Progenitor cell of endocrine pancreas (in vitro differentiated cells): ENCODE measurements at regions not wholly inside any gene's neighbourhood (a gene's known extent, or its start where the extent isn't known, plus 50 kb on each side); places are given as distances from the start of the nearest gene placed in this dataset.

ENCODE experiments used
- DNase-seq: peaks from one replicate; pipeline ENCODE4 v3.0.0; 2021; ENCODE audit warnings: low spot score; ENCODE audit not compliant: unreplicated experiment
- H3K27ac Mint-ChIP-seq: 2 replicates; pipeline ENCODE4 v1.8.0; 2021; ENCODE audit warnings: mild to moderate bottlenecking, moderate library complexity, mixed read lengths
- H3K27me3 Mint-ChIP-seq: 2 replicates; pipeline ENCODE4 v1.8.0; 2021; ENCODE audit warnings: mixed read lengths
- H3K36me3 Mint-ChIP-seq: 2 replicates; pipeline ENCODE4 v1.8.0; 2022; ENCODE audit warnings: mixed read lengths; ENCODE audit not compliant: insufficient read depth
- H3K4me1 Mint-ChIP-seq: 2 replicates; pipeline ENCODE4 v1.8.0; 2021; ENCODE audit warnings: low read depth, mixed read lengths
- H3K4me3 Mint-ChIP-seq: 2 replicates; pipeline ENCODE4 v1.8.0; 2021; ENCODE audit warnings: low read depth, mild to moderate bottlenecking, moderate library complexity, mixed read lengths
- H3K9me3 Mint-ChIP-seq: 2 replicates; pipeline ENCODE4 v1.8.0; 2021; ENCODE audit warnings: low read depth, mixed read lengths
- CTCF ChIP-seq: fragments of 200-600 bp; sonication (generic); IDR thresholded peaks from one replicate; pipeline ENCODE4 v1.5.0; 2021; ENCODE audit warnings: antibody characterized with exemption, mild to moderate bottlenecking; ENCODE audit not compliant: unreplicated experiment

GRCh38 chr17:33765871-33766270 lies 472.8 kb upstream of the ASIC2 start:
- H3K4me3 Mint-ChIP-seq: no peak overlapping the region
- H3K27me3 Mint-ChIP-seq: peaks cover 2% of the 10 kb centered on the region
- H3K4me1 Mint-ChIP-seq: peaks cover 5% of the 10 kb centered on the region

GRCh38 chr17:33766721-33767120 lies 473.6 kb upstream of the ASIC2 start:
- H3K27ac Mint-ChIP-seq: no peak overlapping the region
- no peak for TF ChIP-seq CTCF
- no peak overlapping the region for H3K4me3 Mint-ChIP-seq
- peaks cover 10% of the 10 kb centered on the region for H3K4me1 Mint-ChIP-seq
- H3K27me3 Mint-ChIP-seq: no peaks in the 10 kb centered on the region
- no peak for DNase-seq
- no peaks in the 10 kb centered on the region for H3K36me3 Mint-ChIP-seq
- H3K9me3 Mint-ChIP-seq: no peaks in the 10 kb centered on the region

More at GRCh38 chr17:33765871-33766270, 472.8 kb upstream of the ASIC2 start:
- no peak overlapping the region for H3K27ac Mint-ChIP-seq
- H3K9me3 Mint-ChIP-seq: no peaks in the 10 kb centered on the region
- H3K36me3 Mint-ChIP-seq: no peaks in the 10 kb centered on the region
- no peak for DNase-seq
- TF ChIP-seq CTCF: no peak

- no peaks in the 10 kb centered on the region for H3K9me3 Mint-ChIP-seq
- H3K4me1 Mint-ChIP-seq: peaks cover 10% of the 10 kb centered on the region
- H3K27me3 Mint-ChIP-seq: no peaks in the 10 kb centered on the region
- TF ChIP-seq CTCF: no peak
- no peak for DNase-seq
- H3K4me3 Mint-ChIP-seq: no peak overlapping the region
- no peaks in the 10 kb centered on the region for H3K36me3 Mint-ChIP-seq
- H3K27ac Mint-ChIP-seq: no peak overlapping the region
Measured at GRCh38 chr17:33769066-33769465, 476.0 kb upstream of the ASIC2 start.

- H3K27me3 Mint-ChIP-seq: peaks cover 3% of the 10 kb centered on the region
- H3K36me3 Mint-ChIP-seq: no peaks in the 10 kb centered on the region
- no peak for TF ChIP-seq CTCF
- H3K9me3 Mint-ChIP-seq: no peaks in the 10 kb centered on the region
- no peak for DNase-seq
- peaks cover 7% of the 10 kb centered on the region for H3K4me1 Mint-ChIP-seq
- no peak overlapping the region for H3K4me3 Mint-ChIP-seq
- no peak overlapping the region for H3K27ac Mint-ChIP-seq
Measured at GRCh38 chr17:33776304-33776703, 478.8 kb upstream of the CCL2 start.

- DNase-seq: no peak
- Mint-ChIP-seq H3K36me3 (no peaks in the 10 kb centered on the region), H3K27me3 (peaks cover 3% of the 10 kb centered on the region), H3K27ac (no peak overlapping the region), H3K4me1 (peaks cover 5% of the 10 kb centered on the region), H3K4me3 (no peak overlapping the region), H3K9me3 (no peaks in the 10 kb centered on the region)
- no peak for TF ChIP-seq CTCF
Measured at GRCh38 chr17:33776903-33777302, 478.2 kb upstream of the CCL2 start.

GRCh38 chr17:33777674-33778073 lies 477.4 kb upstream of the CCL2 start:
- no peak for DNase-seq
- Mint-ChIP-seq H3K27me3 (peaks cover 4% of the 10 kb centered on the region), H3K4me3 (no peak overlapping the region), H3K27ac (peak overlapping the region; percentile 6), H3K9me3 (no peaks in the 10 kb centered on the region), H3K36me3 (no peaks in the 10 kb centered on the region), H3K4me1 (peaks cover 5% of the 10 kb centered on the region)
- no peak for TF ChIP-seq CTCF
